GM21526 (cell line): ENCODE measurements at regions not wholly inside any gene's neighbourhood (a gene's known extent, or its start where the extent isn't known, plus 50 kb on each side); places are given as distances from the start of the nearest gene placed in this dataset.

Experiments used
- ATAC-seq: cut with Tn5 transposase; IDR thresholded peaks from one replicate; pipeline ENCODE4 v1.9.1; 2021; ENCODE audit warnings: moderate library complexity; ENCODE audit not compliant: unreplicated experiment, low FRiP score

DNA sequence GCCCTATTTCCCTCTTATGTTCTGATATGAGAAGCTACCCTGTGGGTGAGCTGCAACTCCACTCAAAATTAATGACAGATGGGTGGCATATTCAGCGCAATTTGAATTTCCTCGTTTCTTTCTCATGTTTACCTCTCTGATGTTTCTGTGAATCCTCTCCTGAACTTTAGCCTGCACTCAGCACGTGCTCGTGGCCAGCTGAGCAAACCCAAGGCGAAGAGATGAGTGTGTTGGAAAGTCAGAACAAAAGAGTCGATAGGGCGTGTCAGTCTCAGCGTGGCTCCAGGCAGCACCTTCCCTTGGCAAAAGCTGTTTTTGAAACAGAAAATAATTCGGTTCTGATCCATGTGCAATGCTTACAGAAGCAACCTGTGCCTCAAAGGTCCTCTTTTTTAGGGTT is 226.1 kb upstream of the GMDS start:
- no peak for ATAC-seq

DNA sequence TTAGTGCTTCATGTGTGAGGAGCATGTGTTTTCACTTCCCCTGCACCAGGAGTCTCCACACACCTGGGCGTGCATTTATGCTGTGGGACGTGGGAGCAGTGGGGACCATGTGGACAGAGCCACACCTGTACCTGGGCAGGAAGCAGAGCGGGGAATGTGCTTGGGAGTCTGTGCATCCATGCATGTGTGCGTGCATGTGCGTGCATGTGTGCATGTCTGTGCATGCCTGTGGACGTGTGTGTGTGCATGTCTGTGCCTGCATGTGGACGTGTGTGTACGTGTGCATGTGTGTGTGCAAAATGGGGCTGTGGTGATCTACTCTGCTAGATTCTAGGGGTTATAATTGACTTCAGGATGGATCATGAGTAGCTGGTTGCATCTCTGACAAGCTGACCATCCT is 224.0 kb upstream of the GMDS start:
- no peak for ATAC-seq

DNA sequence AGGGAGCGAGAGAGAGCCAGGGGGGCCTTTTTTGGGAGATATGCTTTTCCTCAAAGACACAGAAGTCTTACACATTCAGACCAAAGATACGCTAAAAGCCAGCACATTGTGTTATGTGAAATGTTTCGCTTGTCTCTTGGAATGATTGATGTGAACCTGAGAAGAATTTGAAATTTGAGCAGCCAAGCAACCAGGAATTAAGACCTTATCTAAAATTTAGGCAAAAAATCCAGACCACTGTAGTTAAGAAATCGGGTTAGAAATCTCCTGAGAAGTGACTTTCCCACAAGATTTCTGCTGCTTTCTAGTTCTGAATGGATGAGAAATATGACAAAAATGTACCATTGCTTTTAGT is 223.2 kb upstream of the GMDS start:
- ATAC-seq = no peak

DNA sequence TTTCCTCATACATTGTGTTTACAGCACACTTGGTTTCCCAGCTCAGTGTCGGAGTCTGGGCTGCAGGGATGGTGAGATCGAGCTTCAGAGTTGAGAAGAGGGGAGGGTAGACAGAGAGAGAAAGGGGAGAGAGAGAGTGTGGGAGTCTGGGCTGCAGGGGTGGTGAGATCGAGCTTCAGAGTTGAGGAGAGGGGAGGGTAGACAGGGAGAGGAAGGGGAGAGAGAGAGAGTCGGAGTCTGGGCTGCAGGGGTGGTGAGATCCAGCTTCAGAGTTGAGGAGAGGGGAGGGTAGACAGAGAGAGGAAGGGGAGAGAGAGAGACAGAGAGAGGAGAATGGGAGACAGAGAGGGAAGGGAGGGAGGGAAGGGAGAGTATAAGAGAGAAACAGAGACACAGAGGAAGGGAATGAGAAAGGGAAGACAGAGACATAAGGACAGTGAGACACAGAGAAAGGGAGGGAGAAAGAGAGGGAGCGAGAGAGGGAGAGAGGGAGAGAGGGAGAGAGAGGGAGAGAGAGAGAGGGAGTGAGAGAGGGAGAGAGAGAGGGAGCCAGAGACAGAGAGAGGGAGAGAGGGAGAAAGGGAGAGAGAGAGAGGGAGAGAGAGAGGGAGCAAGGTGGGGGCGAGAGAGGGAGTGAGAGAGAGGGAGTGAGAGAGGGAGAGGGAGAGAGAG is 222.7 kb upstream of the GMDS start:
- ATAC-seq = no peak

DNA sequence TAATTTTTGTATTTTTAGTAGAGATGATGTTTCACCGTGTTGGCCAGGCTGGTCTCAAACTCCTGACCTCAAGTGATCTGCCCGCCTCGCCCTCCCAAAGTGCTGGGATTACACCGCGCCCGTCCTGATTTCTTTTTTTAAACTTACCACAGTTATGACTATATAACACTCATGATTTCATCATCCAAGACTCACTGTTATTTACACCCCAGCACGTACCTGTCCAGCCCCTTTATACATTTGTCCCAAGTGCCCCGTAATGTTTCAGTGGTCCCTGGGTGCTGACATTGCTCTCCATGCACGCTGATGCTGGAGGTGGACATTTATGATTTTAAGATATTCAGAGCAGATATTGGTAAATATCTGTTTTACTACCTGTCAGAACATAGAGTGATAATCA is 219.9 kb upstream of the GMDS start:
- no peak for ATAC-seq

DNA sequence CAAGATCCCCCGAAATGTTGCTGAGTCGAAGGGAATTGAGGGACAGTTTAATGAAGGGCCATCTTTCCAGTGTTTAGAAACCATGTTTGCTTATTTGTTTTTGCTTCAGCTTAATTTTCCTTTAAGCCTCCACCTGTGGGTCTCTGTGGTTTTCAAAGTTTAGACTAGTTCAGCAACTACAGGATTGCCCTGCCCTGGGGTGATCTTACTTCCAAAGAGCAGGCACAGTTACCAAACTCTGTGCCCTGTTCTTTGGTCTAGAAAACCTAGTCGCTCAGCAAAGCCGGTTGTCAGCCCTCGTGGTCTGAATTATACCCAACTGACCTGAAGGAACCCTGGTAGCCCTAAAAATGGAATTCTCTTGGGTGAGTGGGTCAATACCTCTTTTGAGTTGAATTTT is 219.2 kb upstream of the GMDS start:
- no peak for ATAC-seq

DNA sequence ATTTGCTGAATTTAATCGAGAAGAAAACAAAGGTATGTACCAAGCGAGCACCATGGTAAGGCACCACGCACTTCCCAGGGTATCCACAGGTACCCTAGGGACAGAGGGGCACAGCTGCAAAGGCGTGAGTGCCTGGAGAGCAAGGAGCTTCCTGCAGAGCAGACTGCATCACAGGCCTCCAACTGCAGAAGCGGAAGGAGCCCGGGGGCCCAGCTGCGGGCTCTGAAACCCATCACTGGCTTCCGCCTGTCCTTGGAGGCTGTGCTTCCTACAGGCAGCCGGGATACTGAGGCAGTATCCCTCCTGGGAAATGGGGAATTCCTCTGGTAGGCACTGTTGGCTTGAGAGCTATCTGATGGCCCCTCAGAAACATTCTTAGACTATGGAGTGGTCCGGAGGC is 217.4 kb upstream of the GMDS start:
- no peak for ATAC-seq

DNA sequence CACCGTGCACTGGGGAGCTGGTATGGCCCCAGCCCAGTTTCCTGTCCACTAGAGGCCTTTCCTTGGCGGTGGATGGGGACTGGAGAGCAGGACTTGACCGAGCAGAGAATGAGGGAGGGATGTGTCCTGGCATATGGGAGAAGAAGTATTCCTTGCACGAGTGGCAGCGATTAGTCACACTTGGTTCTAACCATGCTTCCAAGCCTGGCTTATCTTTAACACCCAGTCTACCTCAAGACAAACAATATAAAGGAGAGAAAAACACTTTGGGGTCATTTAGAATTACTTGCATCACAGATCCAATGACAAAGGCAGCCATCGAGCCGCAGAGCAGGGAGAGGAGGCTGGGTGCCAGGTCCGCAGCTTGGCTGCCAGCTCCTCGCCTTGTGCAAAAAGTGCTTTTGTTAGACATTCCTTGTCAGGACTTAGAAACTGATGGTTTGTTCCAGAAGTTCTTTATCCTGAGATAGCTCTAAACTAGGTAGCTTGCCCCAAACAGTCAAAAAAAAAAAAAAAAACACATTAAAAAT is 214.9 kb upstream of the GMDS start:
- no peak for ATAC-seq

DNA sequence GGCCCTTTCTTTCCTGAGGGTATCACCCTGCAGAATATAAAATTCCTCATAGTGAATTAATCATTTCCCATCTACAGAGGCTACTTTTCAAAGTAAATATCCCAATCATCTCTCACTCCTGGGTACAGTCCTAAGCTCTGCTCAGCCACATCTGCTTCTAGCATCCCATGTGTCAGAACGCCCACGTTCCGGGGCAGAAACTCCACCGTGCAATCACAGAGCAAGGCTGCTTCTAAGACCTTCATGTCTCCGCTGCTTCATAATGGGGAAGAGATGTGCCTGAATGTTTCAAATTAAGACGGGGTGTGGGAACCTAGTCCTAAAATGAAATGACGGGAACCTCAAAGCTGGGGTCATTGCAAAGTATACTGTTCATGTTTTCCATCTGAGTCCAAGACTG is 208.8 kb upstream of the GMDS start:
- no peak for ATAC-seq

DNA sequence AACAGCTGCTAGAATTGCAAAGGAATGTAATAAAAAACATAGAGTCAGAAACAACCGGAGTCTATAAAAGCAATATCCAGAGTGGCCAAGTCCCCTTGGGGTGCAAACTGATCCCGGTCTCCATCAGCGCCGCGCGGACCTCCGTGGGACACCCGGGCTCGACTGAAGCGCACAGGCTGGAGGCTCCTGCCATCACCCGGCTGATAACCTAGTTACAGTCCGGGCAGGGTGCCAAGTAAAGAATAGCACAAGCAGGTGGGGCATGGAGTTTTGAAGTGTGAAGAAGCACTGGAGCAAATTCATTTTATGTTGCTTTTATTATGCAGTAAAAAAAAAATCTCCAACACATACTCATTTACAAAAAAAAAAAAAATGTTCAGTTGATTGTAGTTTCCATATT is 205.1 kb upstream of the GMDS start:
- ATAC-seq = no peak

DNA sequence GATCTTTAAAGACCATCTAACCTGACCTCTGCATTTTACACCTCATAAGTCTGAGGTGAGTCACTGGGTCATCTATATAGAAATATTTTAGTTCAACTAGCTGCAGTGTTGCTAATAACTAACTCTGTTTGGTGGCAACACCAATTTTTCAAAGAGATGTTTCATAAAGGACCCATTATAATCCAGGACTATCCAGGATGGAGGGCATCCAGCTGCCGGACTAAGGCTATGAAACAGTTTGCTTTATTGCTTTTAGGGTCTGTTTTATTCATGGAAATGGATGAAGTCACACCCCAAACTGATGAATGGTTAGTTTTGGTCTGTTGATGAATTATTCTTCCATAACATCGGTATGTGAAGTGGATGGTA is 204.2 kb upstream of the GMDS start:
- ATAC-seq = no peak

DNA sequence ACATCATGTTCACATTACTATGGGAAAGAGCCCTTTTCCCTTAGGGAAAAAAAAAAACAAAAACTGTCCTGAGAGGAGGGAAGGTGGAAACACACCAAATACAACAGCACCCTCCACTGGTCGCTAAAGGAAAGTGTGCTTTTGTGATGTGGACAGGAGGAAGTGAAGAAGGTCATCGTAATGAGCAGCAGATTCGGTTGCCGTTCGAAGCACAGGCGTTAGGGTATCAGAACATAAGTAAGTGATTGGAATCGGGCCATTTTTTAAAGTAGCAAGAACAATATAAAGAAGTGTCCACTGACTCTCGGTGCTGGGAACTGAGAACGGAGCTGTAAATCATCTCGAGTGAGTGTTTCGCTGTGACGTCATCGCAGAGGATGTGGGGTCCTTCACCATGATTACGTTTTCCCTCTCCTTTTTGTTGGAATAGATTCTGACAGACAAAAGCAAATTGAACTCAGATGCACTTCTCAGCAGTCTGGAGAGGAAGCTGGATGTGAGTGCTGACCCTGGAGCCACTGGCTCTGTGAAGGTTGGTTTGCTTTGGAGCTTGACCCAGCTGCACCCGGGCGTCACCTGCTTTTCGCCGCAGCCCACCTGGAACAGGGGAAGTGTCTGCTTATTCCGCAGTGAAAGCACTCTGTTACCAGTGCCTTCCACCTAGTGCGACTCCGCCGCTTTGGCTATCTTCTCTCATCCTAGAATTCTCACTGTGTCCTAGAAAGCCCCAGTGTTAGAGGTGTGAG is 203.6 kb upstream of the GMDS start:
- no peak for ATAC-seq

DNA sequence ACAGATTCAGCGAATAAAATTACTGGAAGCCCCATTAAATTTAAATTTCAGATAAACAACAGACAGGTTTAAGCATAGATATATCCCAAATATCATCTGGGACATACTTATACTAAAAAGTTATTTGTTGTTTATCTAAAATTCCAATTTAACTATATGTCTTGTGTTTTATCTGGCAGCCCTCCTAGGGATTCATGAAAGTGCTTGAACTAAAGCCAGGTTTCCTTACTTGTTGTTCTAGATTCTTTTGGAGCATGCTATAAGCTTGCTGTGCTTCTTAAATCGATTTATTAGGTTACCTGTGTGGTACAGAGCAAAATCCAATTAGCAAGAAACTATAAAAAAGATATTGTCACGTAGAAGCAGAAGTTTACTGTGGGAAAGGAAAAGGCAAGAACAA is 202.5 kb upstream of the GMDS start:
- ATAC-seq = no peak

DNA sequence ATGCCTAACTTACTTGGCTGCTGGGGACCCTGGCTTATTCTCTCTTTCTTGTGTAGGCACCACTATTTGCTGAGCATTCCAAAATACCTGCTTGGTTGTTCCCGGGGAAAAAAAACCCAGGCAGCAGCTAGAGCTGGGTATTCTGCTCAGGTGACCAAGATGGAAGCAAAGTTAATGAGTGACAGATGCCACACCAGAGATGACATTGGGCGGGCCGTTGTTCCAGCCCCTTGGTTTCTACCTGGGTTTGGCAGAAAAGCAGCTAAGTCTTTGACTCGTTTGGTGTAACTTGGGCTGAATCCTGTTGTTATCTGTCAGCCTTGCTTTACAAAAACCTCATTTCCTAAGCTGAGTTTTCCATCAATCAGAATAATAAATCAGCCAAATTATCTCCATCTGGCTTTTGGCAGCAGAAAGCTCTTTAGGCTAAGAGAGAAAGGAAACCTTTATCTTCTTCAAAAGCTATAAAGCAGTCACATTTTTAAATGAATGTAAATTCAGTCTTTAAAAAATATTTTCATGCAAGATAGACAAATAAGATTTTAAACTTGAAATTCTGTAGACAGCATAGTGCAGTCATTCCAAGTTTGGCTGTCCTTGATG is 202.0 kb upstream of the GMDS start:
- ATAC-seq = no peak

DNA sequence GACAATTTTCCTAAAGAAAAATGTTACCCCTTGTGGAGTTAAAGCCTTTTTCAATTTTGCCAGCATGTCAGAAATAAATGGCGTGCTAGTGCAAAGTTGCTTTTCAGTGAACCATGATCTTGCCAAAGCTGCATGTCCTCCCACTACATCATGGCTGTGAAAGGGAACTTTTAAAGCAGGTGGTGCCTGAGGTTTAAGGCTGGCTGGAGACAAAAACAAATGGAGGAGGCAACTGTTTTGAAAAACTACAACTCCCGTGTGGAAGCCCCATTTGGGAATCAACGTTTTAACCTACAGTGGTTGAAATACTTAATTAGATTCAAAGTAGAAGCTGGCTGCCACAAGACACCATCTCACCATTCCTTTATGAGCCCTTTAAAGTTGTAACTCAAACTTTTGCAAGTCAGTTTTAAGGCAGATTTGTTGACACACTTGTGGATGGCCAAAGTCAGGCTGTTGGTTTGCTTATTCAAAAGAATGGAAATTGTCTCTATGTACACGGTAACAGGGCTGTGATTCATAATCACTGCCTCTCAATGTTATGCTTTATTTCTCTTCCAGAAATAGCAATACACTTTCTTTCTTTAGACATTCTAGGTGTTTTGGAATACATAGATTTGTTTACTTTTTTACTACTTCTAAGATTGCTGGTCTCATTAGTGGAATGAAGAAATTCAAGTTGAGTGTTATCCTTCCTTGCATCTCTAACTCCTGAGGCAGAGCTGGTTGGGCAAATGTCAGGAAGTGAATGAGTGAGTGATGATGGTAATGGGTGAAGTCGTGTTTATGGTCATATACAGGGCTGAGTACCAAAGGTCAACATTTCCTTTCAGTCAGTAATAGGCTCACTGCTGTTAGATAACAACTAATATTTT is 196.4 kb upstream of the GMDS start:
- ATAC-seq = no peak

DNA sequence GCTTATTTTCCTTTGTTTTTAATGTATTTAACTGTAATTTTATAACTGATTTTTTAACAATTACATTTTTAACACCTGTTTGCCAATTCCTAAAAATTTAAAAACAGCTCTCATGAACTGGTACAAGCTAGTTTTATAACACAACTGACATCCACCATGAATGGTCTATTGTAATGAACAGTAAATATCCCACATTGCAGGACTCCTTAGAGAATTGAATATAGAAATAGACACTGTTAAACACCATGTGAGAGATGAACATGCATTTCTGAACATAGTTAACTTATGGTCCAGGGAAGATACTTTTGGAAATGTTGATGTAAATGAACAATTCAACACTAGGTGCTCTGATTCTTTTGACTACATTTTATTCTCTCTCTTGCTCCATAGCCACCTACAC is 195.1 kb upstream of the GMDS start:
- ATAC-seq = no peak

DNA sequence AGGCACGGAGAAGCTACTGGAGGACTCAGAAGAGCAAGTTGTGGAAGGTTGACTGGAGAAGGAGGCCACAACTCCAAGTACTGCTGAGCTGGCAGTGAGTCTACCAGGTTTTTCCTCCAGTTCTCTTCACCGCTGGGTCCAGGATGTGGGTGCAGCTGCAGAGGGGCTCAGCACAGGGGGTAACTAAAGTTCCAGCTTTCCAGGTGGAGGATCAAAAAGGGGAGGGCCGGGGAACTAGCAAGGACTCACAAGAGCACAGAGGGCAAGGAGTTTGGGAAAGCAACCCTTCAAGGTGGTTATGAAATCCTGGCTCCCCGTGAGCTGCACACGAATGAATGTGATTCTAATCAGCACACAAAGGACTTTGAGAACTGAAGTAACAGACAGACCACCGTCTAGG is 194.2 kb upstream of the GMDS start:
- ATAC-seq = no peak

DNA sequence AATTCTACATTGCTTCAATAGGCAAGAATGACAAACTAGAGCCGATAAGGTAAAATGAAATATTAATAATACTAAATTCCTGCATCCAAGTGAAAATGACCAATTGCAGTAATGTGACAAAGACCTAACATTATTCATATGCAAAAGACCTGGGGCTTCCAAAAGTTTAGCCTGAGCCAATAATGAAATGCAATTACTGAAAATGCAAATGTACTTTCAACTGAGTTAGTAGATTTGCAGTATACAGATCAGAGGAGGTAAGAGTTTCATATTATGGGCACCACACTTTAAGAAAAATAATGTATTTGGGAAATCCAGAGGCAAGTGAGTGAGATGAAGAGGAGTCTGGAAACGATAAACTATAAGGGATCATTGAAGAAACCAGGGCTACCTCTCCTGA is 193.7 kb upstream of the GMDS start:
- ATAC-seq = no peak

DNA sequence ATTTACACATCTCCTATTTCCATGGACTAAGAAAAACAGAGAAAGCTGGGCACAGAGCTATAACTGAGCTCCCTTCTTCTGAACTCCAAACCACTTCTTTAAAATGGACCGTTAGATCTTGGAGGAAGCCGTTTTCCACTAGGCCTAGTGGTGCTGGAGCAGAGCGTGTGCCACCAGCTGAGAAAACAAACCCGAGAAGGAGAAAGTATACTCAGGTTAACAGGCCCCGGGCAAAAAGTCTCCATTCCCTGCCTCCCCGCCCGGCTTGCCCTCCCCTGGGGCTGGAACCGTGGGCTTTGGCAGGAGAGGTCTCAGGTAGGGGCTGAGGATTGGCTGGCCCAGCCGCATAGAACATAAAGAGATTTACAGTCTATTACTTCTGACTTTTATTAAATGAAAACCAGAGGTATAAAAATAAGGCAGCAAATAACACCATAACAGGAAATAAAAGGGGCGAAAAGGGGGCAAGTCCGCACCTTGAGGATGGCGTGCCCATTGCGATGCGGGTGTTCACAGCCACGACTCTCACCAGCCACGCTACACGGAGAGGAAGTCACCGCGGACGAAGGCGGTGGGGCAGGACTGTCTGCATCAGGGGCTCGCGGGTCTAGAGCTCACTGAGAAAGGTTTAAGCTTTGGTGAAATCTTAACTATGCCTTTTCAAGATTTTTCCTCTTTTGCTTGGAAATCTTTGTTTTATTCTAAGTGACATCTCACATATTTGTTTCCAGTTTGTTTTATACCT is 191.2 kb upstream of the GMDS start:
- no peak for ATAC-seq

DNA sequence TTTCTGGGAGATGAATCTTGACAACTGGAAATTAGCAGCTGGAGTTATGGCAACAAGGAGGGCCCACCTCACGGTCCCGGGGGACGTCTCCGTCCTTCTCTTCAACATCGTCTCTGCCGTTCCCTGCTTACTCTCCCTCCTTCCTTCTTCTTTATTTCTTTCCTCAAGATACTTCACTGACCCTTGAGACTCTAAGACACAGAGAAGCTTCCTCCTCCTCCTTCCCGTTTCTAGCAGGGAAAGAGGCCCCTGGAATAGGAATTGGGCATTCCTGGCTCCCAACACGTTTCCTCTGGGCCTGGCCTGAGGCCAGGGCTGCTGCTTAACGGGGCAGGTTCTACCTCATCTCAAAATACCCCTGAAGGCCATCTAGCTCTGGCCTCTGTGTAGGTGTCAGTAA is 189.9 kb upstream of the GMDS start:
- ATAC-seq = no peak
